HEK293 (cell line): ENCODE measurements at regions not wholly inside any gene's neighbourhood (a gene's known extent, or its start where the extent isn't known, plus 50 kb on each side); places are given as distances from the start of the nearest gene placed in this dataset.

Experiments used
- CTCF ChIA-PET: fragments of 350-600 bp; formaldehyde crosslinking; extraction: SDS; loops from one replicate; lab custom pipeline; 2021; ENCODE audit warnings: antibody characterized with exemption; lab: Yijun Ruan, JAX
- POLR2A ChIA-PET: fragments of 300-600 bp; formaldehyde crosslinking; extraction: SDS; loops from one replicate; lab custom pipeline; 2020; ENCODE audit warnings: antibody characterized with exemption, inconsistent platforms; lab: Yijun Ruan, JAX
- H3K27ac ChIP-seq: fragments of 200-500 bp; sonication (Bioruptor generic); 2 replicates; pipeline ENCODE4 v1.5.1; 2014; ENCODE audit warnings: low read depth, low read length, control low read depth, inconsistent platforms; ENCODE audit errors: extremely low read depth
- H3K36me3 ChIP-seq, 2 experiments: fragments of 200-500 bp in 1 of 2; sonication (Bioruptor generic) in 1 of 2; 1 replicate in 1 of 2; 2 replicates in 1 of 2; pipeline ENCODE4 v1.5.1; 2014 to 2017; ENCODE audit warnings: inconsistent platforms in 2 of 2, low read length in 2 of 2; ENCODE audit not compliant: control insufficient read depth in 2 of 2, insufficient read depth in 1 of 2
- H3K4me1 ChIP-seq: fragments of 200-500 bp; sonication (Bioruptor generic); 2 replicates; pipeline ENCODE4 v1.5.1; 2014; ENCODE audit warnings: mild to moderate bottlenecking, low read length, inconsistent platforms; ENCODE audit not compliant: control insufficient read depth, insufficient read depth
- H3K4me3 ChIP-seq: 2 replicates; pipeline ENCODE4 v1.5.1; 2011; ENCODE audit warnings: low read depth, mild to moderate bottlenecking, control low read depth, low read length, moderate library complexity
- H3K9me3 ChIP-seq: fragments of 200-500 bp; sonication (Bioruptor generic); 2 replicates; pipeline ENCODE4 v1.5.1; 2014; ENCODE audit warnings: low read depth, low read length, inconsistent platforms; ENCODE audit not compliant: control insufficient read depth, insufficient read depth
- BCL11A ChIP-seq: fragments of 450-650 bp; formaldehyde crosslinking; IDR thresholded peaks from 2 replicates; pipeline ENCODE4 v1.5.1; 2016; ENCODE audit warnings: low read depth, missing biosample characterization, missing genetic modification characterization
- GLI2 ChIP-seq: fragments of 450-650 bp; formaldehyde crosslinking; IDR thresholded peaks from 2 replicates; pipeline ENCODE4; 2017; ENCODE audit warnings: missing biosample characterization, missing genetic modification characterization, low read depth, borderline replicate concordance
- KLF7 ChIP-seq: fragments of 450-650 bp; formaldehyde crosslinking; IDR thresholded peaks from 2 replicates; pipeline ENCODE4 v1.5.1; 2016; ENCODE audit warnings: missing biosample characterization, missing genetic modification characterization, borderline replicate concordance
- TRIM28 ChIP-seq: IDR thresholded peaks from 2 replicates; pipeline ENCODE4 v1.6.1; 2011; ENCODE audit warnings: low read length, control low read depth, borderline replicate concordance
- ZBTB17 ChIP-seq: fragments of 450-650 bp; formaldehyde crosslinking; IDR thresholded peaks from 2 replicates; pipeline ENCODE4 v1.5.1; 2016; ENCODE audit warnings: missing biosample characterization, missing genetic modification characterization
- ZFP37 ChIP-seq: fragments of 450-650 bp; formaldehyde crosslinking; IDR thresholded peaks from 2 replicates; pipeline ENCODE4 v1.5.1; 2016; ENCODE audit warnings: missing biosample characterization, missing genetic modification characterization
- ZFP69B ChIP-seq: fragments of 450-650 bp; formaldehyde crosslinking; IDR thresholded peaks from 2 replicates; pipeline ENCODE4 v1.5.1; 2016; ENCODE audit warnings: missing biosample characterization, missing genetic modification characterization
- ZNF132 ChIP-seq: fragments of 450-650 bp; formaldehyde crosslinking; IDR thresholded peaks from 2 replicates; pipeline ENCODE4 v1.5.1; 2017; ENCODE audit warnings: missing biosample characterization, missing genetic modification characterization, borderline replicate concordance
- ZNF138 ChIP-seq: fragments of 450-650 bp; formaldehyde crosslinking; IDR thresholded peaks from 2 replicates; pipeline ENCODE4 v1.5.1; 2016; ENCODE audit warnings: missing biosample characterization, missing genetic modification characterization, borderline replicate concordance
- ZNF140 ChIP-seq: fragments of 450-650 bp; formaldehyde crosslinking; IDR thresholded peaks from 2 replicates; pipeline ENCODE4 v1.5.1; 2016; ENCODE audit warnings: missing biosample characterization, missing genetic modification characterization
- ZNF146 ChIP-seq: fragments of 450-650 bp; formaldehyde crosslinking; IDR thresholded peaks from 2 replicates; pipeline ENCODE4 v1.5.1; 2016; ENCODE audit warnings: missing biosample characterization, missing genetic modification characterization
- ZNF221 ChIP-seq: fragments of 450-650 bp; formaldehyde crosslinking; IDR thresholded peaks from 2 replicates; pipeline ENCODE4 v1.5.1; 2017; ENCODE audit warnings: missing biosample characterization, missing genetic modification characterization, borderline replicate concordance
- ZNF324 ChIP-seq: fragments of 450-650 bp; formaldehyde crosslinking; IDR thresholded peaks from 2 replicates; pipeline ENCODE4 v1.5.1; 2016; ENCODE audit warnings: missing biosample characterization, missing genetic modification characterization
- ZNF423 ChIP-seq: fragments of 450-650 bp; formaldehyde crosslinking; IDR thresholded peaks from 2 replicates; pipeline ENCODE4 v1.5.1; 2016; ENCODE audit warnings: missing biosample characterization, missing genetic modification characterization
- ZNF501 ChIP-seq: fragments of 450-650 bp; formaldehyde crosslinking; IDR thresholded peaks from 2 replicates; pipeline ENCODE4 v1.5.1; 2016; ENCODE audit warnings: missing biosample characterization, missing genetic modification characterization
- ZNF530 ChIP-seq: fragments of 450-650 bp; formaldehyde crosslinking; IDR thresholded peaks from 2 replicates; pipeline ENCODE4 v1.5.1; 2016; ENCODE audit warnings: low read depth, missing biosample characterization, missing genetic modification characterization
- ZNF558 ChIP-seq: fragments of 450-650 bp; formaldehyde crosslinking; IDR thresholded peaks from 2 replicates; pipeline ENCODE4 v1.5.1; 2016; ENCODE audit warnings: missing biosample characterization, missing genetic modification characterization
- ZNF792 ChIP-seq: fragments of 450-650 bp; formaldehyde crosslinking; IDR thresholded peaks from 2 replicates; pipeline ENCODE4 v1.5.1; 2016; ENCODE audit warnings: missing biosample characterization, missing genetic modification characterization
- TF ChIP-seq, protein P1 (sequence below): fragments of 450-650 bp; formaldehyde crosslinking; IDR thresholded peaks from 2 replicates; pipeline ENCODE4 v1.5.1; 2016; ENCODE audit warnings: missing biosample characterization, missing genetic modification characterization
- TF ChIP-seq, protein P2 (sequence below): fragments of 450-650 bp; formaldehyde crosslinking; IDR thresholded peaks from 2 replicates; pipeline ENCODE4 v1.5.1; 2016; ENCODE audit warnings: missing biosample characterization, missing genetic modification characterization
- TF ChIP-seq, protein P3 (sequence below): fragments of 450-650 bp; formaldehyde crosslinking; IDR thresholded peaks from 2 replicates; pipeline ENCODE4 v1.5.1; 2016; ENCODE audit warnings: missing biosample characterization, missing genetic modification characterization
- TF ChIP-seq, protein P4 (sequence below): fragments of 450-650 bp; formaldehyde crosslinking; IDR thresholded peaks from 2 replicates; pipeline ENCODE4 v1.5.1; 2016; ENCODE audit warnings: missing biosample characterization, missing genetic modification characterization, low read depth
- TF ChIP-seq, protein P5 (sequence below): fragments of 450-650 bp; formaldehyde crosslinking; IDR thresholded peaks from 2 replicates; pipeline ENCODE4 v1.5.1; 2017; ENCODE audit warnings: missing biosample characterization, missing genetic modification characterization

DNA sequence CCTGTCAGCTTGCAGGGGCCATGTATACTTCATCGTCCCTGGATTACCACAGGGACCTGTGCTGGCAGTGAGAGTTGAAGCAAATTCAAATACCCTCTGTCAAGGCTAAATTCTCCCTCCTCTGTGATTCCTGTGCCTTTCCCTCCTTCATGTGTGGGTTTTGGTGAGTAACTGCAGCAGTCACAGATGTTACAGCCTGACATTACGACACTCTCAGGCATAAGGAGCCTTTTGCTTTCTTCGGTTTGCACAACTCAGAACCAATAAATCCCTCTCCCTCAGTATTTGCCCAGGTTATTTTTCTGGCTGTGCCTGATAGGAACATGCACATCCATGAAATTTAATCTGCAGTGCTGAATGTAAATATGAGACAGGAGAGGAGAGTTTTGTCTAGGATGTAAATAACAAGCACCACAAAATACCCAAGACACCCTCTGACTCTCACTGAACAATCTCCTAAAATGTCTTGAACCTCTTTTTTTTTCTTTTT is 997.2 kb upstream of the GHITM start:
- CTCF ChIA-PET = no interaction called here
- POLR2A ChIA-PET = no interaction called here
- TF ChIP-seq ZNF221 (tag by site-specific recombination) = no peak
- TF ChIP-seq ZFP69B (tag by site-specific recombination) = no peak
- TF ChIP-seq, protein P1, sequence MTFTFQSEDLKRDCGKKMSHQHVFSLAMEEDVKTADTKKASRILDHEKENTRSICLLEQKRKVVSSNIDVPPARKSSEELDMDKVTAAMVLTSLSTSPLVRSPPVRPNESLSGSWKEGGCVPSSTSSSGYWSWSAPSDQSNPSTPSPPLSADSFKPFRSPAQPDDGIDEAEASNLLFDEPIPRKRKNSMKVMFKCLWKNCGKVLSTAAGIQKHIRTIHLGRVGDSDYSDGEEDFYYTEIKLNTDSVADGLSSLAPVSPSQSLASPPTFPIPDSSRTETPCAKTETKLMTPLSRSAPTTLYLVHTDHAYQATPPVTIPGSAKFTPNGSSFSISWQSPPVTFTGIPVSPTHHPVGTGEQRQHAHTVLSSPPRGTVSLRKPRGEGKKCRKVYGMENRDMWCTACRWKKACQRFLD (tag by site-specific recombination) = no peak
- no peak for TF ChIP-seq ZFP37 (tag by site-specific recombination)
- TF ChIP-seq, protein P2, sequence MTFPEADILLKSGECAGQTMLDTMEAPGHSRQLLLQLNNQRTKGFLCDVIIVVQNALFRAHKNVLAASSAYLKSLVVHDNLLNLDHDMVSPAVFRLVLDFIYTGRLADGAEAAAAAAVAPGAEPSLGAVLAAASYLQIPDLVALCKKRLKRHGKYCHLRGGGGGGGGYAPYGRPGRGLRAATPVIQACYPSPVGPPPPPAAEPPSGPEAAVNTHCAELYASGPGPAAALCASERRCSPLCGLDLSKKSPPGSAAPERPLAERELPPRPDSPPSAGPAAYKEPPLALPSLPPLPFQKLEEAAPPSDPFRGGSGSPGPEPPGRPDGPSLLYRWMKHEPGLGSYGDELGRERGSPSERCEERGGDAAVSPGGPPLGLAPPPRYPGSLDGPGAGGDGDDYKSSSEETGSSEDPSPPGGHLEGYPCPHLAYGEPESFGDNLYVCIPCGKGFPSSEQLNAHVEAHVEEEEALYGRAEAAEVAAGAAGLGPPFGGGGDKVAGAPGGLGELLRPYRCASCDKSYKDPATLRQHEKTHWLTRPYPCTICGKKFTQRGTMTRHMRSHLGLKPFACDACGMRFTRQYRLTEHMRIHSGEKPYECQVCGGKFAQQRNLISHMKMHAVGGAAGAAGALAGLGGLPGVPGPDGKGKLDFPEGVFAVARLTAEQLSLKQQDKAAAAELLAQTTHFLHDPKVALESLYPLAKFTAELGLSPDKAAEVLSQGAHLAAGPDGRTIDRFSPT (tag by site-specific recombination) = no peak
- TF ChIP-seq ZNF530 = no peak
- no peak for TF ChIP-seq ZBTB17 (tag by site-specific recombination)
- TF ChIP-seq TRIM28 = no peak
- TF ChIP-seq ZNF140 (tag by site-specific recombination) = no peak
- TF ChIP-seq, protein P3, sequence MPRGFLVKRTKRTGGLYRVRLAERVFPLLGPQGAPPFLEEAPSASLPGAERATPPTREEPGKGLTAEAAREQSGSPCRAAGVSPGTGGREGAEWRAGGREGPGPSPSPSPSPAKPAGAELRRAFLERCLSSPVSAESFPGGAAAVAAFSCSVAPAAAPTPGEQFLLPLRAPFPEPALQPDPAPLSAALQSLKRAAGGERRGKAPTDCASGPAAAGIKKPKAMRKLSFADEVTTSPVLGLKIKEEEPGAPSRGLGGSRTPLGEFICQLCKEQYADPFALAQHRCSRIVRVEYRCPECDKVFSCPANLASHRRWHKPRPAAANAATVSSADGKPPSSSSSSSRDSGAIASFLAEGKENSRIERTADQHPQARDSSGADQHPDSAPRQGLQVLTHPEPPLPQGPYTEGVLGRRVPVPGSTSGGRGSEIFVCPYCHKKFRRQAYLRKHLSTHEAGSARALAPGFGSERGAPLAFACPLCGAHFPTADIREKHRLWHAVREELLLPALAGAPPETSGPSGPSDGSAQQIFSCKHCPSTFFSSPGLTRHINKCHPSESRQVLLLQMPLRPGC (tag by site-specific recombination) = no peak
- no peak for TF ChIP-seq ZNF132 (tag by site-specific recombination)
- Histone ChIP-seq H3K27ac (no peak overlapping the region), H3K36me3 (no peaks in the 10 kb centered on the region), H3K4me1 (no peaks in the 10 kb centered on the region), H3K9me3 (no peaks in the 10 kb centered on the region), H3K4me3 (no peak overlapping the region)

DNA sequence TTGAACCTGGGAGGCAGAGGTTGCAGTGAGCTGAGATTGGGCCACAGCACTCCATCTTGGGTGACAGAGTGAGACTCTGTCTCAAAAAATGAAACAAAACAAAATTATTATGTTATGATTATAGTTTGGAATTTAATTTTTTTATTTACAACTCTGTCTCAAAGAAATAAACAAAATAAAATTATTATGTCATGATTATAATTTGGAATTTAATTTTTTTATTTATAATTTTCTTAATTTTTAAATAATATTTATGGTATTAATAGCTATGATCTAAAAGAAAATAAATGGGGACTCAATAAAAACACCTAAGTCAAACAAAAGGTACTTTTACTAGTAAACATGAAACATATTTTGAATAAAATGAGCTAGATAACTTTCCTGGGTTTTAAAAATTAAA is 994.8 kb upstream of the GHITM start:
- ChIA-PET POLR2A (no interaction called here), CTCF (no interaction called here)
- no peaks in the 10 kb centered on the region for H3K9me3 ChIP-seq
- H3K27ac ChIP-seq = no peak overlapping the region
- no peaks in the 10 kb centered on the region for H3K4me1 ChIP-seq
- H3K36me3 ChIP-seq = no peaks in the 10 kb centered on the region
- TF ChIP-seq ZNF423 (tag by site-specific recombination) = no peak
- TF ChIP-seq BCL11A (tag by site-specific recombination) = no peak
- TF ChIP-seq KLF7 (tag by site-specific recombination) = no peak
- TF ChIP-seq ZNF558 = no peak
- TF ChIP-seq ZNF138 (tag by site-specific recombination) = no peak
- TF ChIP-seq GLI2 (tag by site-specific recombination) = no peak
- TF ChIP-seq, protein P4, sequence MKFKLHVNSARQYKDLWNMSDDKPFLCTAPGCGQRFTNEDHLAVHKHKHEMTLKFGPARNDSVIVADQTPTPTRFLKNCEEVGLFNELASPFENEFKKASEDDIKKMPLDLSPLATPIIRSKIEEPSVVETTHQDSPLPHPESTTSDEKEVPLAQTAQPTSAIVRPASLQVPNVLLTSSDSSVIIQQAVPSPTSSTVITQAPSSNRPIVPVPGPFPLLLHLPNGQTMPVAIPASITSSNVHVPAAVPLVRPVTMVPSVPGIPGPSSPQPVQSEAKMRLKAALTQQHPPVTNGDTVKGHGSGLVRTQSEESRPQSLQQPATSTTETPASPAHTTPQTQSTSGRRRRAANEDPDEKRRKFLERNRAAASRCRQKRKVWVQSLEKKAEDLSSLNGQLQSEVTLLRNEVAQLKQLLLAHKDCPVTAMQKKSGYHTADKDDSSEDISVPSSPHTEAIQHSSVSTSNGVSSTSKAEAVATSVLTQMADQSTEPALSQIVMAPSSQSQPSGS (tag by site-specific recombination) = no peak
- no peak for TF ChIP-seq ZNF324 (tag by site-specific recombination)
- TF ChIP-seq ZNF501 (tag by site-specific recombination) = no peak
- TF ChIP-seq, protein P5, sequence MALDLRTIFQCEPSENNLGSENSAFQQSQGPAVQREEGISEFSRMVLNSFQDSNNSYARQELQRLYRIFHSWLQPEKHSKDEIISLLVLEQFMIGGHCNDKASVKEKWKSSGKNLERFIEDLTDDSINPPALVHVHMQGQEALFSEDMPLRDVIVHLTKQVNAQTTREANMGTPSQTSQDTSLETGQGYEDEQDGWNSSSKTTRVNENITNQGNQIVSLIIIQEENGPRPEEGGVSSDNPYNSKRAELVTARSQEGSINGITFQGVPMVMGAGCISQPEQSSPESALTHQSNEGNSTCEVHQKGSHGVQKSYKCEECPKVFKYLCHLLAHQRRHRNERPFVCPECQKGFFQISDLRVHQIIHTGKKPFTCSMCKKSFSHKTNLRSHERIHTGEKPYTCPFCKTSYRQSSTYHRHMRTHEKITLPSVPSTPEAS (tag by site-specific recombination) = no peak
- TF ChIP-seq ZNF792 (tag by site-specific recombination) = no peak
- no peak for TF ChIP-seq ZNF146 (tag by site-specific recombination)
- no peak overlapping the region for H3K4me3 ChIP-seq
